GM23248 (cell line): ENCODE measurements at regions not wholly inside any gene's neighbourhood (a gene's known extent, or its start where the extent isn't known, plus 50 kb on each side); places are given as distances from the start of the nearest gene placed in this dataset.

ENCODE experiments used
- EZH2 ChIP-seq: fragments of 200-600 bp; sonication (generic); IDR thresholded peaks from 2 replicates; pipeline ENCODE4 v1.6.1; 2018; ENCODE audit warnings: antibody characterized with exemption, mild to moderate bottlenecking; ENCODE audit not compliant: insufficient read depth, poor library complexity, severe bottlenecking
- EZH2phosphoT487 ChIP-seq: fragments of 200-600 bp; sonication (generic); IDR thresholded peaks from 2 replicates; pipeline ENCODE4 v1.6.1; 2018; ENCODE audit warnings: antibody characterized with exemption, moderate library complexity, mild to moderate bottlenecking, low read depth; ENCODE audit not compliant: insufficient read depth

DNA sequence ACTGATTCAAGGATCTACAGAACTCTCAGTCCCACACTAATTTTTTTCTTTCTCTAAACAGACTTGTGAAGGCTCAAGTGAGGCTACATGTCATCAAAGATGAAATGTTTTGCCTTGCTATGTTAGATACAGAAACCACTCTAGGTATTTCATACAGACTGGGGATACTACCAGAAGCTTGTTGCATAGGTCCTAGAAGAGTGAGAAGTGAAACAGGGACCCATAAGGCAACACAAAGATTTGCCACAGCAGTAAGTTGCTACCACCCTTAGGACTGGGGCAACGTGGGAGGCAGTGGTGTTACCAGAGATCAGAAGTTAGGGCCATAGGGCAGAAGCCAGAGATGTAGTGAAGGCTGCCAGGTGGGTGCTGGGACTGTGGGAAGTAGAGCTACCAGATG is 50.7 kb upstream of the MID1IP1 start:
- no peak for TF ChIP-seq EZH2phosphoT487
- TF ChIP-seq EZH2: no peak
